K562 (cell line): ENCODE measurements at regions not wholly inside any gene's neighbourhood (a gene's known extent, or its start where the extent isn't known, plus 50 kb on each side); places are given as distances from the start of the nearest gene placed in this dataset.

Source experiments
- ATAC-seq: fragments of 200-7000 bp; cut with Tn5 transposase; 3 replicates; pipeline ENCODE4 v1.9.1; 2020; ENCODE audit warnings: moderate library complexity
- BruUV-seq: library from RNA; stranded (reverse); fragments of 400-500 nt; replicated peaks from 2 replicates; lab custom pipeline; 2021; lab: Mats Ljungman, UMichigan
- CTCF ChIA-PET: fragments of 300-600 bp; formaldehyde crosslinking; extraction: SDS; loops from one replicate; lab custom pipeline; 2021; ENCODE audit warnings: low intra/inter-chr PET ratio; lab: Yijun Ruan, JAX
- POLR2A ChIA-PET: fragments of 300-600, 350-650 bp; sonication (Branson Sonifier 250); formaldehyde crosslinking; extraction: SDS; loops from one replicate; lab custom pipeline; 2021; ENCODE audit warnings: antibody characterized with exemption, inconsistent platforms; lab: Yijun Ruan, JAX
- DNase-seq, 4 experiments: peaks; one replicate each; pipeline versions ENCODE4 v3.0.0 to v3.0.0-alpha.2; 2011 to 2018; ENCODE audit warnings: low spot score in 3 of 4, mixed read lengths in 3 of 4; ENCODE audit errors: extremely low read depth in 1 of 4
- FAIRE-seq: peaks from 2 replicates; lab custom pipeline; 2011; peaks lifted over from hg19 to GRCh38; lab: Jason Lieb, UNC
- H2AFZ ChIP-seq: 2 replicates; pipeline ENCODE4 v1.6.0; 2011; ENCODE audit warnings: low read depth, low read length, control low read depth, inconsistent platforms
- H3K27ac ChIP-seq: fragments of 200-600 bp; 3 replicates; pipeline ENCODE4 v1.8.0; 2011; ENCODE audit warnings: low read depth, mild to moderate bottlenecking, control low read depth, inconsistent platforms, low read length, moderate library complexity, mixed read lengths; ENCODE audit errors: extremely low read depth
- H3K27me3 ChIP-seq, 2 experiments: fragments of 300-600 bp in 1 of 2; 2 replicates in 1 of 2; 3 replicates in 1 of 2; pipeline versions ENCODE4 v1.6.0 to v1.8.0; 2011; ENCODE audit warnings: inconsistent platforms in 2 of 2, low read length in 2 of 2, mild to moderate bottlenecking in 1 of 2, mixed read lengths in 1 of 2, moderate library complexity in 1 of 2; ENCODE audit not compliant: control insufficient read depth in 2 of 2, insufficient read depth in 2 of 2
- H3K36me3 ChIP-seq: fragments of 300-600 bp; 3 replicates; pipeline ENCODE4 v1.8.0; 2011; ENCODE audit warnings: mild to moderate bottlenecking, low read length, inconsistent platforms; ENCODE audit not compliant: control insufficient read depth, insufficient read depth
- H3K4me1 ChIP-seq, 2 experiments: fragments of 200-600 bp in 1 of 2; replicated peaks in 1 of 2; 2 replicates in 1 of 2; 3 replicates in 1 of 2; pipeline versions ENCODE4 v1.5.1 to v1.8.0; 2011; ENCODE audit warnings: inconsistent platforms in 2 of 2, low read length in 2 of 2, mild to moderate bottlenecking in 1 of 2, mixed read lengths in 1 of 2, moderate library complexity in 1 of 2; ENCODE audit not compliant: control insufficient read depth in 2 of 2, insufficient read depth in 2 of 2
- H3K4me2 ChIP-seq: 2 replicates; pipeline ENCODE4 v1.6.1; 2011; ENCODE audit warnings: low read length, control low read depth, inconsistent platforms, mixed read lengths; ENCODE audit not compliant: insufficient read depth
- H3K4me3 ChIP-seq: fragments of 200-600 bp; sonication (generic), shearing (Covaris generic); 2 replicates; pipeline ENCODE4 v1.5.1; 2016; ENCODE audit warnings: control low read depth, inconsistent platforms
- H3K79me2 ChIP-seq: fragments of 200-600 bp; 3 replicates; pipeline ENCODE4 v1.8.0; 2011; ENCODE audit warnings: low read length, inconsistent platforms; ENCODE audit not compliant: control insufficient read depth, insufficient read depth
- H3K9ac ChIP-seq, 2 experiments: 2 replicates each; pipeline versions ENCODE4 v1.6.0 to v1.6.1; 2011; ENCODE audit warnings: low read depth in 2 of 2, low read length in 2 of 2, control low read depth in 1 of 2, inconsistent platforms in 1 of 2, mild to moderate bottlenecking in 1 of 2, mixed read lengths in 1 of 2; ENCODE audit not compliant: insufficient read depth in 1 of 2
- H3K9me1 ChIP-seq: one replicate; pipeline ENCODE4 v1.6.0; 2011; ENCODE audit warnings: inconsistent platforms, mild to moderate bottlenecking, low read length, moderate library complexity; ENCODE audit not compliant: control insufficient read depth, insufficient read depth
- H3K9me3 ChIP-seq: replicated peaks from 2 replicates; pipeline ENCODE4 v1.5.1; 2011; ENCODE audit warnings: low read depth, low read length, inconsistent platforms; ENCODE audit not compliant: control insufficient read depth, insufficient read depth
- H4K20me1 ChIP-seq: replicated peaks from 2 replicates; pipeline ENCODE4 v1.6.1; 2011; ENCODE audit warnings: low read length, inconsistent platforms, mixed read lengths; ENCODE audit not compliant: control insufficient read depth, insufficient read depth
- GABPB1 ChIP-seq: sonication (generic); formaldehyde crosslinking; IDR thresholded peaks from 2 replicates; pipeline ENCODE4 v1.8.0; 2022; ENCODE audit warnings: mild to moderate bottlenecking, missing genetic modification reagents
- LEF1 ChIP-seq: fragments of 450-650 bp; IDR thresholded peaks from 2 replicates; pipeline ENCODE4 v1.6.1; 2016; ENCODE audit warnings: mild to moderate bottlenecking
- NFXL1 ChIP-seq: fragments of 450-650 bp; formaldehyde crosslinking; IDR thresholded peaks from 2 replicates; pipeline ENCODE4 v1.4.0; 2021; ENCODE audit warnings: mild to moderate bottlenecking
- SAP30 ChIP-seq: fragments of 200-600 bp; sonication (generic); IDR thresholded peaks from 2 replicates; pipeline ENCODE4 v1.6.1; 2012; ENCODE audit warnings: borderline replicate concordance, low read depth, mild to moderate bottlenecking, moderate library complexity, low read length, control low read depth, inconsistent platforms; ENCODE audit not compliant: insufficient read depth, poor library complexity, severe bottlenecking
- ZSCAN29 ChIP-seq: fragments of 450-650 bp; IDR thresholded peaks from 2 replicates; pipeline ENCODE4 v1.6.1; 2017
- ZSCAN32 ChIP-seq: fragments of 450-650 bp; formaldehyde crosslinking; IDR thresholded peaks from 2 replicates; pipeline ENCODE4 v1.4.0; 2020; ENCODE audit warnings: mild to moderate bottlenecking, moderate library complexity
- WGBS: fragments of 100-300 bp; shearing (Covaris generic); methylation state at CpG from one replicate; pipeline ENCODE4 v1.1.6; 2016; ENCODE audit warnings: low coverage, mixed read lengths; ENCODE audit not compliant: insufficient coverage; ENCODE audit errors: missing lambda C conversion rate; 5-methylcytosine and 5-hydroxymethylcytosine counted together
- in situ Hi-C: fragments of 300-500 bp; cut with MboI; formaldehyde crosslinking; loops from 4 replicates; pipeline ENCODE4 v1.15.0; 2018; ENCODE audit warnings: inconsistent platforms, mixed read lengths
- intact Hi-C: fragments of 100-400 bp; cut with micrococcal nuclease; formaldehyde crosslinking; loops from 2 replicates; pipeline ENCODE4 v1.14.2; 2022
- TF ChIP-seq, protein P1 (sequence below): fragments of 450-650 bp; IDR thresholded peaks from 2 replicates; pipeline ENCODE4 v1.6.1; 2016; ENCODE audit warnings: low read depth

DNA sequence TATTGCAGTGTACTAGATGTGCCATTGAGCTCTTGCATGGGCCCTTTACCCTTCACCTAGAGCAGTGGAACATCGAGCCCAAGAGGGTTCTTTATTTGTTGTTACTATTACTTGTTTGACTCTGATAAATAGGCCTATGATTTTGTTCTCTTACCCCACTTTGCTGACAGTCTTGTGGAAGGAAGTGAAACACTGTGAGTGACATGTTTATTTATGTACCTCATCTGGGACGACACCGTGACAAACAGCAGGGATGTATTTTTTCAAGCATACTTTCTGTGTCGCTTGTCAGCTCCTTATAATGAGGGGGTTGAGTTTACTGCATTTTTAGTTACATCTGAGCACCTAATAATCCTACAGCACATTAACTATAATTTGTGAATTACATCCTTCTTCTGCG is 1010.3 kb upstream of the TENM4 start (continued):
- TF ChIP-seq, protein P1, sequence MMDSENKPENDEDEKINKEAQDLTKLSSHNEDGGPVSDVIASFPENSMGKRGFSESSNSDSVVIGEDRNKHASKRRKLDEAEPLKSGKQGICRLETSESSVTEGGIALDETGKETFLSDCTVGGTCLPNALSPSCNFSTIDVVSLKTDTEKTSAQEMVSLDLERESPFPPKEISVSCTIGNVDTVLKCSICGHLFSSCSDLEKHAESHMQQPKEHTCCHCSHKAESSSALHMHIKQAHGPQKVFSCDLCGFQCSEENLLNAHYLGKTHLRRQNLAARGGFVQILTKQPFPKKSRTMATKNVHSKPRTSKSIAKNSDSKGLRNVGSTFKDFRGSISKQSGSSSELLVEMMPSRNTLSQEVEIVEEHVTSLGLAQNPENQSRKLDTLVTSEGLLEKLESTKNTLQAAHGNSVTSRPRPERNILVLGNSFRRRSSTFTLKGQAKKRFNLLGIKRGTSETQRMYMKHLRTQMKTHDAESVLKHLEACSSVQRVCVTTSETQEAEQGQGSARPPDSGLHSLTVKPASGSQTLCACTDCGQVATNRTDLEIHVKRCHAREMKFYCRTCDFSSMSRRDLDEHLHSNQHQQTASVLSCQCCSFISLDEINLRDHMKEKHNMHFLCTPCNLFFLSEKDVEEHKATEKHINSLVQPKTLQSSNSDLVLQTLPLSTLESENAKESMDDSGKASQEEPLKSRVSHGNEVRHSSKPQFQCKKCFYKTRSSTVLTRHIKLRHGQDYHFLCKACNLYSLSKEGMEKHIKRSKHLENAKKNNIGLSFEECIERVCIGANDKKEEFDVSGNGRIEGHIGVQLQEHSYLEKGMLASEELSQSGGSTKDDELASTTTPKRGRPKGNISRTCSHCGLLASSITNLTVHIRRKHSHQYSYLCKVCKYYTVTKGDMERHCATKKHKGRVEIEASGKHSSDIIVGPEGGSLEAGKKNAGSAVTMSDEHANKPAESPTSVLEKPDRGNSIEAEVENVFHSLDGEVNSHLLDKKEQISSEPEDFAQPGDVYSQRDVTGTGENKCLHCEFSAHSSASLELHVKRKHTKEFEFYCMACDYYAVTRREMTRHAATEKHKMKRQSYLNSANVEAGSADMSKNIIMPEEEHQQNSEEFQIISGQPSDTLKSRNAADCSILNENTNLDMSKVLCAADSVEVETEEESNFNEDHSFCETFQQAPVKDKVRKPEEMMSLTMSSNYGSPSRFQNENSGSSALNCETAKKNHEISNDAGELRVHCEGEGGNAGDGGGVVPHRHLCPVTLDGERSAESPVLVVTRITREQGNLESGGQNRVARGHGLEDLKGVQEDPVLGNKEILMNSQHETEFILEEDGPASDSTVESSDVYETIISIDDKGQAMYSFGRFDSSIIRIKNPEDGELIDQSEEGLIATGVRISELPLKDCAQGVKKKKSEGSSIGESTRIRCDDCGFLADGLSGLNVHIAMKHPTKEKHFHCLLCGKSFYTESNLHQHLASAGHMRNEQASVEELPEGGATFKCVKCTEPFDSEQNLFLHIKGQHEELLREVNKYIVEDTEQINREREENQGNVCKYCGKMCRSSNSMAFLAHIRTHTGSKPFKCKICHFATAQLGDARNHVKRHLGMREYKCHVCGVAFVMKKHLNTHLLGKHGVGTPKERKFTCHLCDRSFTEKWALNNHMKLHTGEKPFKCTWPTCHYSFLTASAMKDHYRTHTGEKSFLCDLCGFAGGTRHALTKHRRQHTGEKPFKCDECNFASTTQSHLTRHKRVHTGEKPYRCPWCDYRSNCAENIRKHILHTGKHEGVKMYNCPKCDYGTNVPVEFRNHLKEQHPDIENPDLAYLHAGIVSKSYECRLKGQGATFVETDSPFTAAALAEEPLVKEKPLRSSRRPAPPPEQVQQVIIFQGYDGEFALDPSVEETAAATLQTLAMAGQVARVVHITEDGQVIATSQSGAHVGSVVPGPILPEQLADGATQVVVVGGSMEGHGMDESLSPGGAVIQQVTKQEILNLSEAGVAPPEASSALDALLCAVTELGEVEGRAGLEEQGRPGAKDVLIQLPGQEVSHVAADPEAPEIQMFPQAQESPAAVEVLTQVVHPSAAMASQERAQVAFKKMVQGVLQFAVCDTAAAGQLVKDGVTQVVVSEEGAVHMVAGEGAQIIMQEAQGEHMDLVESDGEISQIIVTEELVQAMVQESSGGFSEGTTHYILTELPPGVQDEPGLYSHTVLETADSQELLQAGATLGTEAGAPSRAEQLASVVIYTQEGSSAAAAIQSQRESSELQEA: no peak
- TF ChIP-seq NFXL1 (CRISPR knock-in tag): no peak
- TF ChIP-seq ZSCAN29: no peak

DNA sequence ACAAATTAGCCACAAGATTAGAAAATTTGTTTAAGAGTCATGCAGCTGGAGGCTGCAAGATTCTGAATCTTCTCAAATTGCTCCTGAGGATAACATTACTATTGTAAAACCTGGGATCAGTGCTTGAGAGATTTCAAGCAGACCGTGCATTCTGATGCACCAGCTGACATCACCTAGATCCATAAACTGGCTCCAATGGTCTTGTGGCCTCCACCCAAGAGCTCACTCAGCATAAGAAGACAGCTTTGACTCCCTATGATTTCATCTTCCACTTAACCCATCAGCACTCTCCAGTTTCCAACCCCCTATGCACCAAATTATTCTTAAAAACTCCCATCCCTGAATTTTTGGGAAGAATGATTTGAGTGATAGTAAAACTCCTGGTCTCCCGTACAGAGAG is 1007.9 kb upstream of the TENM4 start:
- Histone ChIP-seq H3K4me3 (no peak overlapping the region), H3K27ac (no peak overlapping the region), H3K9me1 (no peaks in the 10 kb centered on the region), H3K36me3 (no peaks in the 10 kb centered on the region), H3K4me2 (no peak overlapping the region), H3K27me3 (no peaks in the 10 kb centered on the region), H4K20me1 (no peaks in the 10 kb centered on the region), H3K9me3 (no peaks in the 10 kb centered on the region), H2AFZ (no peak overlapping the region), H3K79me2 (no peaks in the 10 kb centered on the region), H3K9ac (no peak overlapping the region), H3K4me1 (no peaks in the 10 kb centered on the region)
- no peak for TF ChIP-seq LEF1
- no peak for TF ChIP-seq SAP30
- TF ChIP-seq GABPB1 (CRISPR knock-in tag): no peak
- TF ChIP-seq ZSCAN32: no peak
- intact Hi-C loops (no loop called here), in situ Hi-C loops (no loop called here)
- DNase-seq (no peak), FAIRE-seq (no peak), ATAC-seq (no peak)
- WGBS: 0% methylated on average over 2 of the region's 2 CpGs
- POLR2A ChIA-PET: no interaction called here
- no TSS peak for BruUV-seq
- CTCF ChIA-PET: no interaction called here
